HEK293T (cell line): ENCODE measurements at regions not wholly inside any gene's neighbourhood (a gene's known extent, or its start where the extent isn't known, plus 50 kb on each side); places are given as distances from the start of the nearest gene placed in this dataset.
"Not testable (repeated sequence)": the region's sequence is repeated elsewhere in the genome, so short reads cannot be mapped to it uniquely, and the experiment has no call there.

ENCODE experiments used
- ARNT ChIP-seq: fragments of 450-650 bp; IDR thresholded peaks from 2 replicates; pipeline ENCODE4 v1.6.1; 2017; ENCODE audit warnings: mild to moderate bottlenecking
- BHLHE40 ChIP-seq: fragments of 450-650 bp; IDR thresholded peaks from 2 replicates; pipeline ENCODE4 v1.6.1; 2016; ENCODE audit warnings: mild to moderate bottlenecking, moderate library complexity, borderline replicate concordance
- ELF4 ChIP-seq: fragments of 450-650 bp; IDR thresholded peaks from 2 replicates; pipeline ENCODE4 v1.6.1; 2017; ENCODE audit warnings: antibody characterized with exemption
- FOXK2 ChIP-seq: fragments of 450-650 bp; IDR thresholded peaks from 2 replicates; pipeline ENCODE4 v1.6.1; 2016; ENCODE audit warnings: mild to moderate bottlenecking
- FOXM1 ChIP-seq: fragments of 450-650 bp; IDR thresholded peaks from 2 replicates; pipeline ENCODE4 v1.6.1; 2017; ENCODE audit warnings: mild to moderate bottlenecking, borderline replicate concordance
- HDGF ChIP-seq: fragments of 450-650 bp; IDR thresholded peaks from 2 replicates; pipeline ENCODE4 v1.6.1; 2017; ENCODE audit warnings: antibody characterized with exemption, borderline replicate concordance
- L3MBTL2 ChIP-seq: fragments of 450-650 bp; conservative IDR thresholded peaks from 2 replicates; pipeline ENCODE4 v1.6.1; 2016; ENCODE audit warnings: mild to moderate bottlenecking
- LEF1 ChIP-seq: fragments of 450-650 bp; IDR thresholded peaks from 2 replicates; pipeline ENCODE4 v1.6.1; 2017; ENCODE audit warnings: mild to moderate bottlenecking, borderline replicate concordance
- SP1 ChIP-seq: fragments of 450-650 bp; IDR thresholded peaks from 2 replicates; pipeline ENCODE4 v1.6.1; 2017
- SUZ12 ChIP-seq: fragments of 450-650 bp; IDR thresholded peaks from 2 replicates; pipeline ENCODE4 v1.6.1; 2016; ENCODE audit warnings: mild to moderate bottlenecking
- TARDBP ChIP-seq: fragments of 450-650 bp; IDR thresholded peaks from 2 replicates; pipeline ENCODE4 v1.6.1; 2016
- ZNF384 ChIP-seq: fragments of 450-650 bp; IDR thresholded peaks from 2 replicates; pipeline ENCODE4 v1.6.1; 2016
- TF ChIP-seq, protein P1 (sequence below): fragments of 450-650 bp; IDR thresholded peaks from 2 replicates; pipeline ENCODE4 v1.6.1; 2016

DNA sequence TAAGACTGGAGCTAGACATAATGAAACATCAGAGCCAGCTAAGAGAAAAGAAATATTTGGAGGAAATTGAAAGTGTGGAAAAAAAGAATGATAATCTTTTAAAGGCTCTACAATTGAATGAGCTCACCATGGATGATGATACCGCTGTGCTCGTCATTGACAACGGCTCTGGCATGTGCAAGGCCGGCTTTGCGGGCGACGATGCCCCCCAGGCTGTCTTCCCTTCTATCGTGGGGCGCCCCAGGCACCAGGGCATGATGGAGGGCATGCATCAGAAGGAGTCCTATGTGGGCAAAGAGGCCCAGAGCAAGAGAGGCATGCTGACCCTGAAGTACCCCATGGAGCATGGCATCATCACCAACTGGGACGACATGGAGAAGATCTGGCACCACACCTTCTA lies 98.3 kb downstream of the CCDC74A start:
- not testable (repeated sequence) for TF ChIP-seq BHLHE40, FOXM1, ZNF384, SP1, TARDBP, ARNT, HDGF, L3MBTL2, ELF4, LEF1, SUZ12, FOXK2
- TF ChIP-seq, protein P1, sequence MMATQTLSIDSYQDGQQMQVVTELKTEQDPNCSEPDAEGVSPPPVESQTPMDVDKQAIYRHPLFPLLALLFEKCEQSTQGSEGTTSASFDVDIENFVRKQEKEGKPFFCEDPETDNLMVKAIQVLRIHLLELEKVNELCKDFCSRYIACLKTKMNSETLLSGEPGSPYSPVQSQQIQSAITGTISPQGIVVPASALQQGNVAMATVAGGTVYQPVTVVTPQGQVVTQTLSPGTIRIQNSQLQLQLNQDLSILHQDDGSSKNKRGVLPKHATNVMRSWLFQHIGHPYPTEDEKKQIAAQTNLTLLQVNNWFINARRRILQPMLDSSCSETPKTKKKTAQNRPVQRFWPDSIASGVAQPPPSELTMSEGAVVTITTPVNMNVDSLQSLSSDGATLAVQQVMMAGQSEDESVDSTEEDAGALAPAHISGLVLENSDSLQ: not testable (repeated sequence)
